Endothelial cell of umbilical vein (primary cell): ENCODE measurements at regions not wholly inside any gene's neighbourhood (a gene's known extent, or its start where the extent isn't known, plus 50 kb on each side); places are given as distances from the start of the nearest gene placed in this dataset.

Source experiments
- BruUV-seq: library from RNA; stranded (reverse); fragments of 400-500 nt; replicated peaks from 2 replicates; lab custom pipeline; 2021; lab: Mats Ljungman, UMichigan
- CTCF ChIA-PET: fragments of 300-600, 350-600 bp; sonication (Branson Sonifier 250); formaldehyde crosslinking; loops from one replicate; lab custom pipeline; 2021; ENCODE audit warnings: antibody characterized with exemption, inconsistent platforms; lab: Charles Lee
- POLR2A ChIA-PET: fragments of 300-600, 350-600 bp; sonication (Branson Sonifier 250); formaldehyde crosslinking; loops from one replicate; lab custom pipeline; 2021; ENCODE audit warnings: antibody characterized with exemption, inconsistent platforms; lab: Charles Lee
- DNase-seq: peaks from one replicate; pipeline ENCODE4 v3.0.0-alpha.2; 2011; ENCODE audit warnings: low read depth, low spot score
- FAIRE-seq: peaks from 2 replicates; lab custom pipeline; 2011; peaks lifted over from hg19 to GRCh38; lab: Jason Lieb, UNC
- H2AFZ ChIP-seq: 2 replicates; pipeline ENCODE4 v1.6.0; 2012; ENCODE audit warnings: low read depth, low read length, control low read depth, inconsistent platforms
- H3K27ac ChIP-seq: 2 replicates; pipeline ENCODE4 v1.5.1; 2011; ENCODE audit warnings: low read depth, mild to moderate bottlenecking, control low read depth, low read length, moderate library complexity; ENCODE audit not compliant: insufficient read depth
- H3K27me3 ChIP-seq, 2 experiments: 2 replicates each; pipeline versions ENCODE4 v1.6.0 to v1.6.1; 2011; ENCODE audit warnings: low read length in 2 of 2, mixed read lengths in 1 of 2; ENCODE audit not compliant: control insufficient read depth in 2 of 2, insufficient read depth in 2 of 2
- H3K36me3 ChIP-seq, 2 experiments: 2 replicates in 1 of 2; 3 replicates in 1 of 2; pipeline ENCODE4 v1.5.1; 2011; ENCODE audit warnings: low read length in 2 of 2, mild to moderate bottlenecking in 1 of 2, moderate library complexity in 1 of 2; ENCODE audit not compliant: control insufficient read depth in 2 of 2, insufficient read depth in 2 of 2; ENCODE audit errors: extremely low read depth in 1 of 2
- H3K4me1 ChIP-seq: 3 replicates; pipeline ENCODE4 v1.5.1; 2011; ENCODE audit warnings: mild to moderate bottlenecking, low read length; ENCODE audit not compliant: control insufficient read depth, insufficient read depth; ENCODE audit errors: extremely low read depth
- H3K4me2 ChIP-seq: 2 replicates; pipeline ENCODE4 v1.6.1; 2011; ENCODE audit warnings: low read length, control low read depth, mixed read lengths; ENCODE audit not compliant: insufficient read depth
- H3K4me3 ChIP-seq, 3 experiments: fragments of 200-600 bp in 1 of 3; sonication (generic), shearing (Covaris generic) in 1 of 3; replicated peaks in 1 of 3; 2 replicates each; pipeline ENCODE4 v1.5.1; 2011 to 2016; ENCODE audit warnings: control low read depth in 3 of 3, low read length in 3 of 3, mild to moderate bottlenecking in 2 of 3, inconsistent platforms in 1 of 3, low read depth in 1 of 3, moderate library complexity in 1 of 3; ENCODE audit not compliant: insufficient read depth in 1 of 3
- H3K79me2 ChIP-seq: 2 replicates; pipeline ENCODE4 v1.6.0; 2012; ENCODE audit warnings: low read length, inconsistent platforms; ENCODE audit not compliant: control insufficient read depth, insufficient read depth
- H3K9ac ChIP-seq: replicated peaks from 2 replicates; pipeline ENCODE3; 2011; ENCODE audit warnings: low read length, control low read depth; ENCODE audit not compliant: insufficient read depth; ENCODE audit errors: extremely low read depth
- H3K9me1 ChIP-seq: replicated peaks from 3 replicates; pipeline ENCODE4 v1.6.0; 2011; ENCODE audit warnings: mild to moderate bottlenecking, low read length; ENCODE audit not compliant: control insufficient read depth, insufficient read depth; ENCODE audit errors: extremely low read depth
- H3K9me3 ChIP-seq: replicated peaks from 2 replicates; pipeline ENCODE4 v1.5.1; 2012; ENCODE audit warnings: low read length, inconsistent platforms; ENCODE audit not compliant: control insufficient read depth, insufficient read depth
- H4K20me1 ChIP-seq: replicated peaks from 2 replicates; pipeline ENCODE3; 2011; ENCODE audit warnings: mild to moderate bottlenecking, low read length; ENCODE audit not compliant: control insufficient read depth, insufficient read depth; ENCODE audit errors: extremely low read depth
- EZH2 ChIP-seq: IDR thresholded peaks from 2 replicates; pipeline ENCODE4 v1.6.1; 2012; ENCODE audit warnings: borderline replicate concordance, low read depth, mild to moderate bottlenecking, moderate library complexity, low read length, inconsistent platforms; ENCODE audit not compliant: severe bottlenecking
- FOS ChIP-seq: IDR thresholded peaks from 2 replicates; pipeline ENCODE4 v1.6.1; 2011; ENCODE audit warnings: mild to moderate bottlenecking, low read length, moderate library complexity, borderline replicate concordance; ENCODE audit not compliant: insufficient read depth
- GATA2 ChIP-seq: IDR thresholded peaks from 2 replicates; pipeline ENCODE4 v1.7.0; 2011; ENCODE audit warnings: low read depth, mild to moderate bottlenecking, moderate library complexity, mixed read lengths, low read length; ENCODE audit not compliant: insufficient read length, insufficient read depth
- JUN ChIP-seq: IDR thresholded peaks from 2 replicates; pipeline ENCODE4 v1.6.1; 2011; ENCODE audit warnings: borderline replicate concordance, low read depth; ENCODE audit not compliant: insufficient read length, insufficient read depth
- MAX ChIP-seq: IDR thresholded peaks from 2 replicates; pipeline ENCODE4 v1.6.1; 2011; ENCODE audit not compliant: insufficient read depth, insufficient read length
- MYC ChIP-seq: IDR thresholded peaks from one replicate; pipeline ENCODE4 v1.6.1; 2011; ENCODE audit warnings: mild to moderate bottlenecking, low read depth, low read length
- POLR2A ChIP-seq: IDR thresholded peaks from 2 replicates; pipeline ENCODE4 v1.6.1; 2012; ENCODE audit warnings: low read depth, mild to moderate bottlenecking, control low read depth, low read length
- POLR2AphosphoS5 ChIP-seq: IDR thresholded peaks from 2 replicates; pipeline ENCODE4 v1.6.1; 2012; ENCODE audit warnings: low read depth, mild to moderate bottlenecking, control low read depth, low read length, moderate library complexity; ENCODE audit not compliant: insufficient read depth
- dilution Hi-C: fragments of 300-500 bp; cut with MboI; formaldehyde crosslinking; loops from one replicate; pipeline ENCODE4 v1.15.0; 2019; ENCODE audit warnings: low sequenced_read_pairs; ENCODE audit not compliant: extremely low pct_ligation_motif_present
- intact Hi-C: fragments of 100-400 bp; cut with micrococcal nuclease; formaldehyde crosslinking; loops from one replicate; pipeline ENCODE4 v1.10.0; 2022
- TF ChIP-seq, protein P1 (sequence below), 2 donors: IDR thresholded peaks; 1 replicate in 1 of 2; 2 replicates in 1 of 2; pipeline ENCODE4 v1.5.1; 2011; ENCODE audit warnings: low read length in 2 of 2, mild to moderate bottlenecking in 2 of 2, moderate library complexity in 2 of 2, control low read depth in 1 of 2, inconsistent platforms in 1 of 2, low read depth in 1 of 2; ENCODE audit not compliant: insufficient read depth in 1 of 2; ENCODE audit errors: extremely low read depth in 1 of 2

DNA sequence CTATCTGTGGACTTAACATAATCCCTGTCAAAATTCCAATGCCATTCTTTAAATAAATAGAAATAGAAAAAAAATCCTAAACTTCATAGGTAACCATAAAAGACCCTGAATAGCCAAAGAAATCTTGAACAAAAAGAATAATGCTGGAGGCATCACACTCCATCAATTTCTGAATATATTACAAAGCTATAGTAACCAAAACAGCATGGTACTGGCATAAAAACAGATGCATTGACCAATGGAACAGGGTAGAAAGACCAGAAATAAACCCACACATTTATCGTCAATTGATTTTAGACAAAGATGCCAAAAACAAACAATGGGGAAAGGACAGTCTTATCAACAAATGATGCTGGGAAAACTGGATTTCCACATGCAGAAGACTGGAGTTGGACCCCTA, 205.7 kb downstream of the VAPA start:
- DNase-seq (no peak), FAIRE-seq (no peak)
- H2AFZ ChIP-seq = no peak overlapping the region
- H3K27me3 ChIP-seq = peaks cover 3 to 4% of the 10 kb centered on the region in 2 experiments
- CTCF ChIA-PET = no interaction called here
- TF ChIP-seq POLR2A = no peak
- TF ChIP-seq, protein P1, sequence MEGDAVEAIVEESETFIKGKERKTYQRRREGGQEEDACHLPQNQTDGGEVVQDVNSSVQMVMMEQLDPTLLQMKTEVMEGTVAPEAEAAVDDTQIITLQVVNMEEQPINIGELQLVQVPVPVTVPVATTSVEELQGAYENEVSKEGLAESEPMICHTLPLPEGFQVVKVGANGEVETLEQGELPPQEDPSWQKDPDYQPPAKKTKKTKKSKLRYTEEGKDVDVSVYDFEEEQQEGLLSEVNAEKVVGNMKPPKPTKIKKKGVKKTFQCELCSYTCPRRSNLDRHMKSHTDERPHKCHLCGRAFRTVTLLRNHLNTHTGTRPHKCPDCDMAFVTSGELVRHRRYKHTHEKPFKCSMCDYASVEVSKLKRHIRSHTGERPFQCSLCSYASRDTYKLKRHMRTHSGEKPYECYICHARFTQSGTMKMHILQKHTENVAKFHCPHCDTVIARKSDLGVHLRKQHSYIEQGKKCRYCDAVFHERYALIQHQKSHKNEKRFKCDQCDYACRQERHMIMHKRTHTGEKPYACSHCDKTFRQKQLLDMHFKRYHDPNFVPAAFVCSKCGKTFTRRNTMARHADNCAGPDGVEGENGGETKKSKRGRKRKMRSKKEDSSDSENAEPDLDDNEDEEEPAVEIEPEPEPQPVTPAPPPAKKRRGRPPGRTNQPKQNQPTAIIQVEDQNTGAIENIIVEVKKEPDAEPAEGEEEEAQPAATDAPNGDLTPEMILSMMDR (IDR thresholded peaks at IDR 0.05; ENCODE audit: extremely low read depth in 1 of 2, insufficient read depth in 1 of 2, low read depth in 1 of 2, low read length in 2 of 2) = no peak
- no peak for TF ChIP-seq FOS
- TF ChIP-seq JUN = no peak
- no peak for TF ChIP-seq GATA2
- no peak for TF ChIP-seq MAX
- no peak for TF ChIP-seq MYC
- TF ChIP-seq POLR2AphosphoS5 = no peak
- no peak for TF ChIP-seq EZH2
- no peaks in the 10 kb centered on the region for H3K9me3 ChIP-seq
- no peaks in the 10 kb centered on the region for H3K9me1 ChIP-seq
- POLR2A ChIA-PET = no interaction called here
- no peaks in the 10 kb centered on the region for H3K4me1 ChIP-seq
- no peak overlapping the region for H3K9ac ChIP-seq
- H3K4me2 ChIP-seq = no peak overlapping the region
- intact Hi-C loops (no loop called here), dilution Hi-C loops (no loop called here)
- H4K20me1 ChIP-seq = no peaks in the 10 kb centered on the region
- no TSS peak for BruUV-seq
- H3K4me3 ChIP-seq = no peak overlapping the region
- no peaks in the 10 kb centered on the region for H3K79me2 ChIP-seq
- no peaks in the 10 kb centered on the region for H3K36me3 ChIP-seq
- no peak overlapping the region for H3K27ac ChIP-seq
